HepG2 (cell line): ENCODE measurements at regions not wholly inside any gene's neighbourhood (a gene's known extent, or its start where the extent isn't known, plus 50 kb on each side); places are given as distances from the start of the nearest gene placed in this dataset.

Experiments used
- ATAC-seq: fragments of 200-7000 bp; cut with Tn5 transposase; 3 replicates; pipeline ENCODE4 v1.9.1; 2020; ENCODE audit warnings: mild to moderate bottlenecking, moderate library complexity
- BruUV-seq: library from RNA; stranded (reverse); fragments of 400-500 nt; replicated peaks from 2 replicates; lab custom pipeline; 2021; lab: Mats Ljungman, UMichigan
- CTCF ChIA-PET: fragments of 300-600 bp; formaldehyde crosslinking; extraction: SDS; loops from one replicate; lab custom pipeline; 2021; ENCODE audit warnings: low total read pairs, inconsistent platforms, low intra/inter-chr PET ratio; lab: Yijun Ruan, JAX
- POLR2A ChIA-PET: fragments of 350-600 bp; sonication (Branson Sonifier 250); formaldehyde crosslinking; loops from one replicate; lab custom pipeline; 2020; ENCODE audit warnings: antibody characterized with exemption, inconsistent platforms; lab: Yijun Ruan, JAX
- DNase-seq: peaks from one replicate; pipeline ENCODE4 v3.0.0-alpha.2; 2015; ENCODE audit warnings: low spot score
- FAIRE-seq: peaks from 3 replicates; lab custom pipeline; 2011; peaks lifted over from hg19 to GRCh38; lab: Jason Lieb, UNC
- H2AFZ ChIP-seq: one replicate; pipeline ENCODE4 v1.6.1; 2011; ENCODE audit warnings: low read length, inconsistent platforms
- H3K27ac ChIP-seq: fragments of 300-600 bp; 3 replicates; pipeline ENCODE4 v1.8.0; 2011; ENCODE audit warnings: mixed run types, mild to moderate bottlenecking, mixed read lengths, low read length, inconsistent platforms; ENCODE audit not compliant: insufficient read depth; ENCODE audit errors: extremely low read length
- H3K27me3 ChIP-seq, 2 experiments: fragments of 200-600 bp in 1 of 2; 2 replicates in 1 of 2; 3 replicates in 1 of 2; pipeline versions ENCODE4 v1.6.0 to v1.8.0; 2011; ENCODE audit warnings: low read length in 2 of 2, mild to moderate bottlenecking in 2 of 2, moderate library complexity in 2 of 2, inconsistent platforms in 1 of 2; ENCODE audit not compliant: insufficient read depth in 2 of 2, control insufficient read depth in 1 of 2
- H3K36me3 ChIP-seq, 2 experiments: fragments of 200-600 bp in 1 of 2; replicated peaks in 1 of 2; 2 replicates in 1 of 2; 3 replicates in 1 of 2; pipeline versions ENCODE4 v1.5.1 to v1.8.0; 2011; ENCODE audit warnings: low read length in 2 of 2, inconsistent platforms in 1 of 2; ENCODE audit not compliant: insufficient read depth in 2 of 2, control insufficient read depth in 1 of 2
- H3K4me1 ChIP-seq: 2 replicates; pipeline ENCODE4 v1.5.1; 2012; ENCODE audit warnings: low read length, inconsistent platforms; ENCODE audit not compliant: insufficient read depth
- H3K4me2 ChIP-seq: 2 replicates; pipeline ENCODE4 v1.6.0; 2011; ENCODE audit warnings: low read depth, low read length, inconsistent platforms
- H3K4me3 ChIP-seq, 3 experiments: fragments of 200-600 bp in 1 of 3; sonication (generic), shearing (Covaris generic) in 1 of 3; replicated peaks in 1 of 3; 2 replicates each; pipeline ENCODE4 v1.5.1; 2011 to 2016; ENCODE audit warnings: low read length in 3 of 3, inconsistent platforms in 2 of 3, low read depth in 2 of 3, mild to moderate bottlenecking in 2 of 3, control low read depth in 1 of 3, mixed read lengths in 1 of 3; ENCODE audit not compliant: insufficient read depth in 1 of 3
- H3K79me2 ChIP-seq: one replicate; pipeline ENCODE4 v1.6.1; 2011; ENCODE audit warnings: low read length, inconsistent platforms; ENCODE audit not compliant: insufficient read depth
- H3K9ac ChIP-seq: 2 replicates; pipeline ENCODE4 v1.6.0; 2011; ENCODE audit warnings: mild to moderate bottlenecking, low read depth, low read length, inconsistent platforms; ENCODE audit not compliant: insufficient read depth
- H3K9me3 ChIP-seq: 2 replicates; pipeline ENCODE4 v1.5.1; 2012; ENCODE audit warnings: mild to moderate bottlenecking, low read length
- H4K20me1 ChIP-seq: 2 replicates; pipeline ENCODE4 v1.6.0; 2011; ENCODE audit warnings: inconsistent platforms, mild to moderate bottlenecking, low read length, moderate library complexity; ENCODE audit not compliant: insufficient read depth
- FOXA1 ChIP-seq, 2 experiments: fragments of 450-650 bp in 1 of 2; sonication (generic) in 1 of 2; formaldehyde crosslinking in 1 of 2; IDR thresholded peaks; 2 replicates each; pipeline versions ENCODE4 v1.4.0 to v1.6.1; 2016 to 2020; ENCODE audit warnings: missing genetic modification reagents in 1 of 2
- GATA4 ChIP-seq: sonication (generic); IDR thresholded peaks from 2 replicates; pipeline ENCODE4 v1.6.1; 2016; ENCODE audit warnings: antibody characterized with exemption, low read depth, borderline replicate concordance
- MIER2 ChIP-seq: IDR thresholded peaks from 2 replicates; pipeline ENCODE4 v1.6.1; 2016; ENCODE audit warnings: missing biosample characterization, missing genetic modification reagents
- MXI1 ChIP-seq: IDR thresholded peaks from 3 replicates; pipeline ENCODE4 v1.6.1; 2012; ENCODE audit warnings: low read depth, low read length, inconsistent platforms, borderline replicate concordance
- NKX3-1 ChIP-seq: sonication (generic); formaldehyde crosslinking; IDR thresholded peaks from 2 replicates; pipeline ENCODE4 v1.5.0; 2020; ENCODE audit warnings: missing genetic modification reagents
- RFX5 ChIP-seq: IDR thresholded peaks from 2 replicates; pipeline ENCODE4 v1.6.1; 2011; ENCODE audit warnings: low read depth, low read length, improper control_type of control experiment
- RXRA ChIP-seq: sonication (generic); formaldehyde crosslinking; IDR thresholded peaks from 2 replicates; pipeline ENCODE4 v1.5.1; 2020; ENCODE audit warnings: missing genetic modification reagents
- SNAPC5 ChIP-seq: sonication (generic); formaldehyde crosslinking; IDR thresholded peaks from 2 replicates; pipeline ENCODE4 v1.8.1; 2023; ENCODE audit warnings: mild to moderate bottlenecking, missing genetic modification reagents, borderline replicate concordance
- TRAFD1 ChIP-seq: sonication (generic); formaldehyde crosslinking; IDR thresholded peaks from 2 replicates; pipeline ENCODE4 v1.5.1; 2020; ENCODE audit warnings: missing genetic modification reagents, mild to moderate bottlenecking, borderline replicate concordance
- ZBTB7B ChIP-seq: sonication (generic); formaldehyde crosslinking; IDR thresholded peaks from 2 replicates; pipeline ENCODE4 v1.4.0; 2020; ENCODE audit warnings: missing genetic modification reagents
- ZNF18 ChIP-seq: sonication (generic); formaldehyde crosslinking; IDR thresholded peaks from 2 replicates; pipeline ENCODE4 v1.8.0; 2022; ENCODE audit warnings: mild to moderate bottlenecking, missing genetic modification reagents; ENCODE audit not compliant: insufficient replicate concordance
- ZNF251 ChIP-seq: sonication (generic); formaldehyde crosslinking; IDR thresholded peaks from 2 replicates; pipeline ENCODE4 v1.9.0; 2021; ENCODE audit warnings: mild to moderate bottlenecking, missing genetic modification reagents
- ZNF274 ChIP-seq: sonication (generic); formaldehyde crosslinking; IDR thresholded peaks from 2 replicates; pipeline ENCODE4 v1.5.1; 2020; ENCODE audit warnings: mild to moderate bottlenecking, missing genetic modification reagents
- ZNF891 ChIP-seq: sonication (generic); formaldehyde crosslinking; IDR thresholded peaks from 2 replicates; pipeline ENCODE4 v1.5.0; 2020; ENCODE audit warnings: mild to moderate bottlenecking, missing genetic modification reagents
- WGBS: methylation state at CpG from one replicate; pipeline ENCODE4 v1.1.6; 2017; ENCODE audit warnings: low lambda C conversion rate; 5-methylcytosine and 5-hydroxymethylcytosine counted together
- in situ Hi-C: cut with HindIII; loops from 2 replicates; pipeline ENCODE4 v1.10.0; 2017; ENCODE audit warnings: low pct_unique_long_range_greater_than_20kb; ENCODE audit not compliant: extremely low pct_ligation_motif_present
- intact Hi-C: fragments of 100-400 bp; cut with micrococcal nuclease; formaldehyde crosslinking; loops from one replicate; pipeline ENCODE4 v1.10.0; 2022; ENCODE audit not compliant: unreplicated experiment

GRCh38 chr5:179453616-179454015, 96.7 kb upstream of the RUFY1 start (continued):
- TF ChIP-seq TRAFD1 (CRISPR knock-in tag) (no peak), NKX3-1 (CRISPR knock-in tag) (no peak), MIER2 (CRISPR knock-in tag) (no peak), ZNF891 (CRISPR knock-in tag) (no peak)

- ChIA-PET CTCF (no interaction called here), POLR2A (no interaction called here)
- Histone ChIP-seq H3K27ac (no peak overlapping the region), H3K4me2 (no peak overlapping the region), H3K36me3 (no peaks in the 10 kb centered on the region), H3K9ac (no peak overlapping the region), H3K4me3 (no peak overlapping the region), H3K4me1 (no peaks in the 10 kb centered on the region), H2AFZ (no peak overlapping the region), H3K27me3 (peaks cover 5 to 22% of the 10 kb centered on the region in 2 experiments; a peak in 3 of 5 replicates), H4K20me1 (no peaks in the 10 kb centered on the region), H3K9me3 (peaks cover 4% of the 10 kb centered on the region; the same call in 1 of the 2 replicates), H3K79me2 (no peaks in the 10 kb centered on the region)
- no peak for FAIRE-seq
- ATAC-seq, result no peak
- no peak for DNase-seq
- 50% methylated on average over 19 of the region's 20 CpGs for WGBS
- intact Hi-C loops, result no loop called here
- in situ Hi-C loops, result no loop called here
- no TSS peak for BruUV-seq
- no peak for TF ChIP-seq RFX5
- TF ChIP-seq ZNF251 (CRISPR knock-in tag), result no peak
- no peak for TF ChIP-seq MXI1
- no peak for TF ChIP-seq SNAPC5 (CRISPR knock-in tag)
- TF ChIP-seq RXRA (CRISPR knock-in tag), result no peak
- no peak for TF ChIP-seq GATA4
- no peak for TF ChIP-seq FOXA1 (IDR thresholded peaks at IDR 0.05)
- TF ChIP-seq FOXA1 (CRISPR knock-in tag; IDR thresholded peaks at IDR 0.05), result no peak
- TF ChIP-seq ZBTB7B (CRISPR knock-in tag), result no peak
- no peak for TF ChIP-seq ZNF18 (CRISPR knock-in tag)
- no peak for TF ChIP-seq ZNF274 (CRISPR knock-in tag)
Measured at GRCh38 chr5:179452356-179453230, 97.8 kb upstream of the RUFY1 start.
